MM.1S (cell line): ENCODE measurements at regions not wholly inside any gene's neighbourhood (a gene's known extent, or its start where the extent isn't known, plus 50 kb on each side); places are given as distances from the start of the nearest gene placed in this dataset.

Source experiments
- EZH2 ChIP-seq: fragments of 300-600 bp; sonication (generic); optimal IDR thresholded peaks from 2 replicates; pipeline ENCODE3; 2017; ENCODE audit warnings: low read depth, mild to moderate bottlenecking, antibody characterized with exemption, low read length, mixed read lengths
- EZH2phosphoT487 ChIP-seq: fragments of 300-600 bp; sonication (generic); IDR thresholded peaks from 2 replicates; pipeline ENCODE4 v1.6.1; 2018; ENCODE audit warnings: antibody characterized with exemption, low read length
- TF ChIP-seq, protein P1 (sequence below): fragments of 300-600 bp; sonication (generic); IDR thresholded peaks from 2 replicates; pipeline ENCODE4 v1.5.1; 2016; ENCODE audit warnings: antibody characterized with exemption, low read length, mixed read lengths

DNA sequence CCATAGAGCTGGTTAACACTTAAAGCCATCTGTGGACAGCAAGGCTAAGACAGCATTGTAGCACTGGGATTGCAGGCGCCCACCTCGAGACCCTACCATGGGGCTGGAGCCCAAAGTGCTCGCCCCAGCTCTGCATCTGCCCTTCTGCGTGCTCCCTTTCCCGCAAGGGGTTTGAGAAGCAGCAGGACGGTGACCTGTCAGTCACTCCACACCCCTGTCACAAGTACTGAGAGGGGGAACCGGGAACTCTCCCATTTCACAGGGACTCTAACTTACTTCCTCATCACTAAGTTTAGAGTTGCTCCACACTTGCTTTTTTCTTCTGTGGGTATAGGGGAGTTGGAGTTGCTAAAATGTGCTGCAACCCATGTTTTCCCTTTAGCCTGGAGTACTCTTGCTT is 273.2 kb downstream of the SMARCA2 start:
- TF ChIP-seq EZH2phosphoT487 (no peak), EZH2 (no peak)
- TF ChIP-seq, protein P1, sequence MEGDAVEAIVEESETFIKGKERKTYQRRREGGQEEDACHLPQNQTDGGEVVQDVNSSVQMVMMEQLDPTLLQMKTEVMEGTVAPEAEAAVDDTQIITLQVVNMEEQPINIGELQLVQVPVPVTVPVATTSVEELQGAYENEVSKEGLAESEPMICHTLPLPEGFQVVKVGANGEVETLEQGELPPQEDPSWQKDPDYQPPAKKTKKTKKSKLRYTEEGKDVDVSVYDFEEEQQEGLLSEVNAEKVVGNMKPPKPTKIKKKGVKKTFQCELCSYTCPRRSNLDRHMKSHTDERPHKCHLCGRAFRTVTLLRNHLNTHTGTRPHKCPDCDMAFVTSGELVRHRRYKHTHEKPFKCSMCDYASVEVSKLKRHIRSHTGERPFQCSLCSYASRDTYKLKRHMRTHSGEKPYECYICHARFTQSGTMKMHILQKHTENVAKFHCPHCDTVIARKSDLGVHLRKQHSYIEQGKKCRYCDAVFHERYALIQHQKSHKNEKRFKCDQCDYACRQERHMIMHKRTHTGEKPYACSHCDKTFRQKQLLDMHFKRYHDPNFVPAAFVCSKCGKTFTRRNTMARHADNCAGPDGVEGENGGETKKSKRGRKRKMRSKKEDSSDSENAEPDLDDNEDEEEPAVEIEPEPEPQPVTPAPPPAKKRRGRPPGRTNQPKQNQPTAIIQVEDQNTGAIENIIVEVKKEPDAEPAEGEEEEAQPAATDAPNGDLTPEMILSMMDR: no peak
